Glutamatergic neuron (in vitro differentiated cells): ENCODE measurements at regions not wholly inside any gene's neighbourhood (a gene's known extent, or its start where the extent isn't known, plus 50 kb on each side); places are given as distances from the start of the nearest gene placed in this dataset.
"Not testable (repeated sequence)": the region's sequence is repeated elsewhere in the genome, so short reads cannot be mapped to it uniquely, and the experiment has no call there.

Source experiments
- DNase-seq: peaks from one replicate; pipeline ENCODE4 v3.0.0; 2022
- H3K27ac Mint-ChIP-seq: one replicate; pipeline ENCODE4 v1.8.0; 2020; ENCODE audit warnings: mild to moderate bottlenecking, mixed read lengths, inconsistent platforms; ENCODE audit not compliant: unreplicated experiment
- H3K27me3 Mint-ChIP-seq: one replicate; pipeline ENCODE4 v1.8.0; 2020; ENCODE audit warnings: mild to moderate bottlenecking, moderate library complexity, mixed read lengths, inconsistent platforms; ENCODE audit not compliant: unreplicated experiment
- H3K36me3 Mint-ChIP-seq: one replicate; pipeline ENCODE4 v1.8.0; 2020; ENCODE audit warnings: mild to moderate bottlenecking, mixed read lengths, inconsistent platforms; ENCODE audit not compliant: unreplicated experiment
- H3K4me1 Mint-ChIP-seq: one replicate; pipeline ENCODE4 v1.8.0; 2020; ENCODE audit warnings: mild to moderate bottlenecking, low read depth, mixed read lengths, inconsistent platforms; ENCODE audit not compliant: unreplicated experiment
- H3K4me3 Mint-ChIP-seq: one replicate; pipeline ENCODE4 v1.8.0; 2020; ENCODE audit warnings: mild to moderate bottlenecking, mixed read lengths, inconsistent platforms; ENCODE audit not compliant: unreplicated experiment
- H3K9me3 Mint-ChIP-seq: one replicate; pipeline ENCODE4 v1.8.0; 2020; ENCODE audit warnings: mild to moderate bottlenecking, moderate library complexity, mixed read lengths, inconsistent platforms; ENCODE audit not compliant: unreplicated experiment
- TF ChIP-seq, protein P1 (sequence below): fragments of 200-600 bp; sonication (generic); IDR thresholded peaks from one replicate; pipeline ENCODE4 v1.5.0; 2021; ENCODE audit not compliant: partially characterized antibody, unreplicated experiment

DNA sequence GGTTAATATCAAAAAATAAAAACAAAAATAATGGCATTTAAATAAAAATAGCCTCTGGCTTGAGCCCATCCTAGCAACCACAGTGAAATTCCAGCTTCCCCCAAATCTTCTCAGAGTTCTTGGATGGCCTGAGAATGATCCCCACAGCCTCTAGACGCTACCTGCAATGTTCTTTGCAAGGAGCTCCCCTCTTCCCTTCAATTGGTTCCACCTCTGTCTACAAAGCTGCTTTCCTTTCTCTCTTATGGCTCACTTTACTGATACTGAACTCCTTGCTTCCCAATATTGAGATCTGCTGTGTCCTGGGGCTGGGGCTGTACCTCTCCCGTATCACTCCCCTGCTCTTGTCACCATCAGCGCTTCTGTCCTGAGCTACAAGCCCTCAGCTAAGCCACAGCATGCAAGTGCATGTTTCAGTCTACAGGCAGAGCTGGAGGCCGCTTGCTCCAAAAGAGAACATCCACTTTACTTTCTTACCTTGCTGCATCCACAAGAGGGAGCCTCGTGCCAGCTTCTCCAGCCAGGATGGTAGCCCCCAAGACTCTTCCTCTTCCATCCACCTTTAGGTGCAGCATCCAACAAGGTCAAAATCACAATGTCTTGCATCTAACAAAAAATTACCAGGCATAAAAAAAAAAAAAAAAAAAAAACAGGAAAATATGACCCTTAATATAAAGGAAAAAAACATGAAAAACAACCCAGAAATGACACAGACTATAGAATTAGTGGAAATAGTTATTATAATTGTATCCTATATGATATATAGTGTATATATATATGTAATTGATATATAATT, 57.4 kb upstream of the PRSS3 start:
- DNase-seq, result peak; percentile 64
- Mint-ChIP-seq H3K27me3 (peaks cover 2% of the 10 kb centered on the region), H3K9me3 (no peaks in the 10 kb centered on the region), H3K36me3 (peaks cover 9% of the 10 kb centered on the region), H3K27ac (no peak overlapping the region), H3K4me3 (no peak overlapping the region), H3K4me1 (no peaks in the 10 kb centered on the region)
- TF ChIP-seq, protein P1, sequence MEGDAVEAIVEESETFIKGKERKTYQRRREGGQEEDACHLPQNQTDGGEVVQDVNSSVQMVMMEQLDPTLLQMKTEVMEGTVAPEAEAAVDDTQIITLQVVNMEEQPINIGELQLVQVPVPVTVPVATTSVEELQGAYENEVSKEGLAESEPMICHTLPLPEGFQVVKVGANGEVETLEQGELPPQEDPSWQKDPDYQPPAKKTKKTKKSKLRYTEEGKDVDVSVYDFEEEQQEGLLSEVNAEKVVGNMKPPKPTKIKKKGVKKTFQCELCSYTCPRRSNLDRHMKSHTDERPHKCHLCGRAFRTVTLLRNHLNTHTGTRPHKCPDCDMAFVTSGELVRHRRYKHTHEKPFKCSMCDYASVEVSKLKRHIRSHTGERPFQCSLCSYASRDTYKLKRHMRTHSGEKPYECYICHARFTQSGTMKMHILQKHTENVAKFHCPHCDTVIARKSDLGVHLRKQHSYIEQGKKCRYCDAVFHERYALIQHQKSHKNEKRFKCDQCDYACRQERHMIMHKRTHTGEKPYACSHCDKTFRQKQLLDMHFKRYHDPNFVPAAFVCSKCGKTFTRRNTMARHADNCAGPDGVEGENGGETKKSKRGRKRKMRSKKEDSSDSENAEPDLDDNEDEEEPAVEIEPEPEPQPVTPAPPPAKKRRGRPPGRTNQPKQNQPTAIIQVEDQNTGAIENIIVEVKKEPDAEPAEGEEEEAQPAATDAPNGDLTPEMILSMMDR, result peak; percentile 47

DNA sequence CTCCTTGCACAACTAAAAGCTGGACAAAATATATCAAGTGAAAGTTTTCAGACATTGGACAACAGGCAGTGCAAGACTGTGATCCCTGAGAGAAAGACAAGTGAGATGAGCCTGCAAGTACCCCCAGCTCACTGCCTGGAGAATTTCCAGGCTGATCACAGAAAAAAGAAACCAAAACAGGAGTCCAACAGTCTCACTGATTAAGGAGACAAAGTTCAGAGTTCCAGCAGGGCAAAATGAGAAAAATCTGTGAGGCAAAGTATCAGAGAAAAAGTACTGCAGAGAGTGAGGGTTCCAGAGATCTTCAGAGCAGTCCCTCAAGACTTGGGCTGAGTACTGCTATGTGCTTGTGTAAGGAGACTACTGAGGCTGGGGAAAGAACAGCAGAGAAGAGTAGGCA, 56.0 kb upstream of the PRSS3 start:
- DNase-seq, result no peak
- no peak overlapping the region for H3K4me3 Mint-ChIP-seq
- no peaks in the 10 kb centered on the region for H3K4me1 Mint-ChIP-seq
- peaks cover 2% of the 10 kb centered on the region for H3K27me3 Mint-ChIP-seq
- peaks cover 13% of the 10 kb centered on the region for H3K36me3 Mint-ChIP-seq
- H3K27ac Mint-ChIP-seq, result no peak overlapping the region
- TF ChIP-seq, protein P1, result no peak
- no peaks in the 10 kb centered on the region for H3K9me3 Mint-ChIP-seq

DNA sequence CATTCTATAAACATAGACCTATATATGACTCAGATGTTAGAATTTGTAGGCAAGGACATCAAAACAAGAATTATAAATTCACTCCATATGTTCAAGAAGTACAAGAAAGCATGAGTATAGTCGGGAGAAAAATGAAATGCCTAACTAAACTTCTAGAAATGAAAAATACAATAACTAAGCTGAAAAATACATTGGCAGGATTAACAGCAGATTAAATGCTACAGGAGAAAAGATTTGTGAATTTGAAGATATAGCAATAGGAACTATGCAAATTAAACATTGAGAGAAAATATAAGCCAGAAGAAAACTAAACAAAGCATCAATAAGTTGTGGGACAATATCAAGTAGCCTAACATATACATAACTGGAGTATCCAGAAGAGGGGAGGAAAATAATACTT, 55.3 kb upstream of the PRSS3 start:
- no peak overlapping the region for H3K27ac Mint-ChIP-seq
- H3K36me3 Mint-ChIP-seq, result peaks cover 12% of the 10 kb centered on the region
- H3K27me3 Mint-ChIP-seq, result peaks cover 2% of the 10 kb centered on the region
- no peaks in the 10 kb centered on the region for H3K9me3 Mint-ChIP-seq
- H3K4me1 Mint-ChIP-seq, result no peaks in the 10 kb centered on the region
- TF ChIP-seq, protein P1, result no peak
- no peak overlapping the region for H3K4me3 Mint-ChIP-seq
- no peak for DNase-seq

DNA sequence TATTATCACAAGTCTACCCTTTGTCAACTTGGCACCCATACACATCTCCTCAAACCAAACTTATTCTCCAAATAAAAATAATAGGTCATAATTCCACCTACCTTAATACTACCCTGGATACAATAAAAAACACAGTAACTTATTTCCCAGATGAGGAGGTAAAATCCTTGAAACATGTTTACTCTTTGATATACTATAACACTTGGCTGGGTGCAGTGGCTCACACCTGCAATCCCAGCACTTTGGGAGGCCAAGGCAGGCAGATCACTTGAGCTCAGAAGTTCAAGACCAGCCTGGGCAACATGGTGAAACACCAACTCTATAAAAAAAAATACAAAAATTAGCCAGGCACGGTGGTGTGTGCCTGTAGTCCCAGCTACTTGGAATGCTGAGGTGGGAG, 54.4 kb upstream of the PRSS3 start:
- not testable (repeated sequence) for H3K27ac Mint-ChIP-seq, H3K9me3 Mint-ChIP-seq
- peaks cover 12% of the 10 kb centered on the region for H3K36me3 Mint-ChIP-seq

DNA sequence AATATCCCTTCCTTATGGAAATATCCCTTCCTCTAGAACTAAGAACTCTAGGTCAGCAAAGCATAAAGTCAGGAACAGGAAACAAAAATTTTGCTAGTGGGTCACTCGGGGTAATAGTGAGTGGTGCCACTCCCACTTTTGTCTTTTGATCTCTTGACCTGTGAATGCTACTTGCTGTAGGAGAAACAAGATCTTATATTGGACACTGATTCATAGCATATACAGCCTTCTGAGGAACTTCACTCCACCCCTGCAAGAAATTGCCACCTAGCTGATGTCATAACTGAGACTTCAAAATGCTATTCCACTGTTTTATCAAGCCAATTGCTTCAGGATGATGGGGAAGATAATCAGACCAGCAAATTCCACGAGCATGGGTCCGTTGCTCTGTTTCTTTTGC, 53.3 kb upstream of the PRSS3 start:
- Mint-ChIP-seq H3K9me3 (no peaks in the 10 kb centered on the region), H3K36me3 (peaks cover 12% of the 10 kb centered on the region), H3K4me3 (no peak overlapping the region), H3K4me1 (no peaks in the 10 kb centered on the region), H3K27me3 (no peaks in the 10 kb centered on the region), H3K27ac (no peak overlapping the region)
- TF ChIP-seq, protein P1, result no peak
- no peak for DNase-seq

More for the DNA sequence above, 54.4 kb upstream of the PRSS3 start:
- H3K4me1 Mint-ChIP-seq, DNase-seq, H3K4me3 Mint-ChIP-seq, H3K27me3 Mint-ChIP-seq: not testable (repeated sequence)
